GM12891 (cell line): ENCODE measurements at regions not wholly inside any gene's neighbourhood (a gene's known extent, or its start where the extent isn't known, plus 50 kb on each side); places are given as distances from the start of the nearest gene placed in this dataset.

Source experiments
- POLR2A ChIP-seq: IDR thresholded peaks from 2 replicates; pipeline ENCODE4 v1.6.1; 2011; ENCODE audit warnings: low read depth, low read length, control low read depth
- TAF1 ChIP-seq: IDR thresholded peaks from 2 replicates; pipeline ENCODE4 v1.6.1; 2011; ENCODE audit warnings: low read depth, low read length, control low read depth

GRCh38 chr3:6571448-6571847 lies 289.5 kb upstream of the GRM7 start:
- TF ChIP-seq POLR2A (no peak), TAF1 (no peak)
